Upper lobe of right lung (tissue), 1 donor: ENCODE measurements at regions not wholly inside any gene's neighbourhood (a gene's known extent, or its start where the extent isn't known, plus 50 kb on each side); places are given as distances from the start of the nearest gene placed in this dataset.

Source experiments
- ATAC-seq: fragments of 200-7000 bp; cut with Tn5 transposase; one replicate; pipeline ENCODE4 v1.9.1; 2020; ENCODE audit warnings: mild to moderate bottlenecking, moderate library complexity
- DNase-seq: peaks from one replicate; pipeline ENCODE4 v3.0.0-alpha.2; 2020
- H3K27ac ChIP-seq: fragments of 200-600 bp; one replicate; pipeline ENCODE4 v1.8.0; 2022
- H3K27me3 ChIP-seq: fragments of 200-600 bp; one replicate; pipeline ENCODE4 v1.8.0; 2022; ENCODE audit warnings: mild to moderate bottlenecking
- H3K36me3 ChIP-seq: fragments of 200-600 bp; one replicate; pipeline ENCODE4 v1.8.0; 2022
- H3K4me1 ChIP-seq: fragments of 200-600 bp; one replicate; pipeline ENCODE4 v1.8.0; 2022
- H3K4me3 ChIP-seq: fragments of 200-600 bp; one replicate; pipeline ENCODE4 v1.8.0; 2022; ENCODE audit warnings: mild to moderate bottlenecking
- H3K9me3 ChIP-seq: fragments of 200-600 bp; one replicate; pipeline ENCODE4 v1.8.0; 2022
- CTCF ChIP-seq: fragments of 200-600 bp; IDR thresholded peaks from one replicate; pipeline ENCODE4 v1.8.0; 2022; ENCODE audit warnings: antibody characterized with exemption
- intact Hi-C: fragments of 100-400 bp; cut with DNase I; formaldehyde crosslinking; loops from one replicate; pipeline ENCODE4 v1.11.0; 2022
- donor health status: DM: no; HTN: yes; CAD: no; lungs with severe emphysema.

- no peak for TF ChIP-seq CTCF
- no peak for ATAC-seq
These were observed 178.4 kb downstream of the DHX15 start for GRCh38 chr4:24405926-24406325.

GRCh38 chr4:24405341-24405740 is 179.0 kb downstream of the DHX15 start:
- Histone ChIP-seq H3K4me3 (no peak overlapping the region), H3K9me3 (no peaks in the 10 kb centered on the region), H3K4me1 (no peaks in the 10 kb centered on the region), H3K27me3 (no peaks in the 10 kb centered on the region), H3K36me3 (no peaks in the 10 kb centered on the region), H3K27ac (no peak overlapping the region)
- intact Hi-C loops, result no loop called here
- ATAC-seq (no peak), DNase-seq (no peak)
- no peak for TF ChIP-seq CTCF

More at GRCh38 chr4:24405926-24406325, 178.4 kb downstream of the DHX15 start:
- intact Hi-C loops, result no loop called here
- Histone ChIP-seq H3K4me3 (no peak overlapping the region), H3K9me3 (no peaks in the 10 kb centered on the region), H3K4me1 (no peaks in the 10 kb centered on the region), H3K27me3 (no peaks in the 10 kb centered on the region), H3K36me3 (no peaks in the 10 kb centered on the region), H3K27ac (no peak overlapping the region)
- no peak for DNase-seq

- DNase-seq (no peak), ATAC-seq (no peak)
- TF ChIP-seq CTCF, result no peak
- H3K4me1 ChIP-seq, result no peaks in the 10 kb centered on the region
- no peaks in the 10 kb centered on the region for H3K36me3 ChIP-seq
- no peaks in the 10 kb centered on the region for H3K9me3 ChIP-seq
- H3K27me3 ChIP-seq, result no peaks in the 10 kb centered on the region
- intact Hi-C loops, result no loop called here
- no peak overlapping the region for H3K4me3 ChIP-seq
- H3K27ac ChIP-seq, result no peak overlapping the region
These were observed 180.1 kb downstream of the DHX15 start for GRCh38 chr4:24404281-24404680.

- no peak for TF ChIP-seq CTCF
- DNase-seq (no peak), ATAC-seq (no peak)
- H3K27me3 ChIP-seq, result no peaks in the 10 kb centered on the region
- no peaks in the 10 kb centered on the region for H3K36me3 ChIP-seq
- no peak overlapping the region for H3K27ac ChIP-seq
- intact Hi-C loops, result no loop called here
- no peak overlapping the region for H3K4me3 ChIP-seq
- H3K9me3 ChIP-seq, result no peaks in the 10 kb centered on the region
- no peaks in the 10 kb centered on the region for H3K4me1 ChIP-seq
These were observed 181.1 kb downstream of the DHX15 start for GRCh38 chr4:24403265-24403664.

- H3K36me3 ChIP-seq, result no peaks in the 10 kb centered on the region
- DNase-seq (no peak), ATAC-seq (no peak)
- no peaks in the 10 kb centered on the region for H3K4me1 ChIP-seq
- no peaks in the 10 kb centered on the region for H3K9me3 ChIP-seq
- no peak for TF ChIP-seq CTCF
- intact Hi-C loops, result no loop called here
- no peaks in the 10 kb centered on the region for H3K27me3 ChIP-seq
- no peak overlapping the region for H3K27ac ChIP-seq
- no peak overlapping the region for H3K4me3 ChIP-seq
These were observed 183.8 kb downstream of the DHX15 start for GRCh38 chr4:24400537-24400936.

GRCh38 chr4:24396988-24397387 is 187.4 kb downstream of the DHX15 start:
- H3K9me3 ChIP-seq, result no peaks in the 10 kb centered on the region
- no peaks in the 10 kb centered on the region for H3K4me1 ChIP-seq
- intact Hi-C loops, result no loop called here
- H3K36me3 ChIP-seq, result no peaks in the 10 kb centered on the region
- DNase-seq (no peak), ATAC-seq (no peak)
- no peak for TF ChIP-seq CTCF
- no peaks in the 10 kb centered on the region for H3K27me3 ChIP-seq
- H3K27ac ChIP-seq, result no peak overlapping the region
- no peak overlapping the region for H3K4me3 ChIP-seq
